ENCODE measurements at regions not wholly inside any gene's neighbourhood (a gene's known extent, or its start where the extent isn't known, plus 50 kb on each side); places are given as distances from the start of the nearest gene placed in this dataset.

DNA sequence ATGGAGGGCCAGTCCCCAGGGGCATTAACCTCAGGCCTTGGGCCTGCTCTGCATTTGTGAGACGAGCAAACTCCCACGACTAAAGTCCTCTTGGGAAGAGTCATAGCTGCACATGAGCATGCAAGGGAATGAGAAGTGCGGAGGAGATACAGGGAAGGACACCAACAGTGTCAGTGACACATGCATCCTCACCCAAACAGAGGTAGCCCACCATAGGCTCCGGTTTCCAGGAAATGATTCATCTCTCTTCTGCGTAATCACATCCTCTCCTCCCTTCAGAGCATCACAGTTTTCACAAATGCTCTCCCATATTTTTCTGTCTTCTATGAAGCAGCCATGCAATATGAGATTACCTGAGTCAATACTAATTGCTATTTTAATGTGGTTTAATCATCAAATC lies 725.7 kb upstream of the GOT2 start:
- FAIRE-seq (no peak), DNase-seq (ENCODE audit: extremely low read depth in 1 of 4, low spot score in 3 of 4) (no peak), ATAC-seq (no peak)
- intact Hi-C loops (cut with micrococcal nuclease) (no loop called here), in situ Hi-C loops (cut with MboI) (no loop called here)
- Histone ChIP-seq H3K79me2 (ENCODE audit: control insufficient read depth, insufficient read depth, low read length) (no peaks in the 10 kb centered on the region), H2AFZ (ENCODE audit: low read depth, low read length) (no peak overlapping the region), H3K36me3 (ENCODE audit: control insufficient read depth, insufficient read depth, low read length) (no peaks in the 10 kb centered on the region), H3K4me2 (ENCODE audit: insufficient read depth, low read length) (no peak overlapping the region), H3K9me1 (ENCODE audit: control insufficient read depth, insufficient read depth, low read length) (no peaks in the 10 kb centered on the region), H4K20me1 (replicated peaks; ENCODE audit: control insufficient read depth, insufficient read depth, low read length) (no peaks in the 10 kb centered on the region), H3K27ac (ENCODE audit: extremely low read depth, low read depth, low read length) (no peak overlapping the region), H3K9me3 (replicated peaks; ENCODE audit: control insufficient read depth, insufficient read depth, low read depth, low read length) (no peaks in the 10 kb centered on the region), H3K27me3 (ENCODE audit: control insufficient read depth in 2 of 2, insufficient read depth in 2 of 2, low read length in 2 of 2) (no peaks in the 10 kb centered on the region), H3K9ac (ENCODE audit: insufficient read depth in 1 of 2, low read depth in 2 of 2, low read length in 2 of 2) (no peak overlapping the region), H3K4me3 (no peak overlapping the region), H3K4me1 (replicated peaks in 1 of 2; ENCODE audit: control insufficient read depth in 2 of 2, insufficient read depth in 2 of 2, low read length in 2 of 2) (no peaks in the 10 kb centered on the region)
- TF ChIP-seq SAP30 (IDR thresholded peaks at IDR 0.05; ENCODE audit: borderline replicate concordance, insufficient read depth, low read depth, low read length, poor library complexity, severe bottlenecking) (no peak), ZNF584 (CRISPR knock-in tag; IDR thresholded peaks at IDR 0.05; ENCODE audit: low read depth) (no peak), STAT5A (IDR thresholded peaks at IDR 0.05; ENCODE audit: borderline replicate concordance, low read length) (no peak), RFX7 (CRISPR knock-in tag; IDR thresholded peaks at IDR 0.05) (no peak), PCBP2 (IDR thresholded peaks at IDR 0.05; ENCODE audit: low read depth, low read length, poor library complexity, severe bottlenecking) (no peak), ARID1B (IDR thresholded peaks at IDR 0.05) (no peak), RUNX1 (IDR thresholded peaks at IDR 0.05; ENCODE audit: low read depth) (no peak), KDM2B (CRISPR knock-in tag; IDR thresholded peaks at IDR 0.05) (no peak)
- TF ChIP-seq, protein P1, sequence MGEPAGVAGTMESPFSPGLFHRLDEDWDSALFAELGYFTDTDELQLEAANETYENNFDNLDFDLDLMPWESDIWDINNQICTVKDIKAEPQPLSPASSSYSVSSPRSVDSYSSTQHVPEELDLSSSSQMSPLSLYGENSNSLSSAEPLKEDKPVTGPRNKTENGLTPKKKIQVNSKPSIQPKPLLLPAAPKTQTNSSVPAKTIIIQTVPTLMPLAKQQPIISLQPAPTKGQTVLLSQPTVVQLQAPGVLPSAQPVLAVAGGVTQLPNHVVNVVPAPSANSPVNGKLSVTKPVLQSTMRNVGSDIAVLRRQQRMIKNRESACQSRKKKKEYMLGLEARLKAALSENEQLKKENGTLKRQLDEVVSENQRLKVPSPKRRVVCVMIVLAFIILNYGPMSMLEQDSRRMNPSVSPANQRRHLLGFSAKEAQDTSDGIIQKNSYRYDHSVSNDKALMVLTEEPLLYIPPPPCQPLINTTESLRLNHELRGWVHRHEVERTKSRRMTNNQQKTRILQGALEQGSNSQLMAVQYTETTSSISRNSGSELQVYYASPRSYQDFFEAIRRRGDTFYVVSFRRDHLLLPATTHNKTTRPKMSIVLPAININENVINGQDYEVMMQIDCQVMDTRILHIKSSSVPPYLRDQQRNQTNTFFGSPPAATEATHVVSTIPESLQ (CRISPR knock-in tag; IDR thresholded peaks at IDR 0.05), result no peak
- TF ChIP-seq, protein P2, sequence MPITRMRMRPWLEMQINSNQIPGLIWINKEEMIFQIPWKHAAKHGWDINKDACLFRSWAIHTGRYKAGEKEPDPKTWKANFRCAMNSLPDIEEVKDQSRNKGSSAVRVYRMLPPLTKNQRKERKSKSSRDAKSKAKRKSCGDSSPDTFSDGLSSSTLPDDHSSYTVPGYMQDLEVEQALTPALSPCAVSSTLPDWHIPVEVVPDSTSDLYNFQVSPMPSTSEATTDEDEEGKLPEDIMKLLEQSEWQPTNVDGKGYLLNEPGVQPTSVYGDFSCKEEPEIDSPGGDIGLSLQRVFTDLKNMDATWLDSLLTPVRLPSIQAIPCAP (CRISPR knock-in tag; IDR thresholded peaks at IDR 0.05; ENCODE audit: borderline replicate concordance), result no peak
- TF ChIP-seq, protein P3, sequence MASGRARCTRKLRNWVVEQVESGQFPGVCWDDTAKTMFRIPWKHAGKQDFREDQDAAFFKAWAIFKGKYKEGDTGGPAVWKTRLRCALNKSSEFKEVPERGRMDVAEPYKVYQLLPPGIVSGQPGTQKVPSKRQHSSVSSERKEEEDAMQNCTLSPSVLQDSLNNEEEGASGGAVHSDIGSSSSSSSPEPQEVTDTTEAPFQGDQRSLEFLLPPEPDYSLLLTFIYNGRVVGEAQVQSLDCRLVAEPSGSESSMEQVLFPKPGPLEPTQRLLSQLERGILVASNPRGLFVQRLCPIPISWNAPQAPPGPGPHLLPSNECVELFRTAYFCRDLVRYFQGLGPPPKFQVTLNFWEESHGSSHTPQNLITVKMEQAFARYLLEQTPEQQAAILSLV (tag; IDR thresholded peaks at IDR 0.05), result no peak
- BruUV-seq (replicated peaks), result no TSS peak
- WGBS (ENCODE audit: insufficient coverage, low coverage, missing lambda C conversion rate), result 5% methylated on average over 5 of the region's 5 CpGs
- POLR2A ChIA-PET, result no interaction called here
- CTCF ChIA-PET (ENCODE audit: low intra/inter-chr PET ratio), result no interaction called here
